Stimulated activated naive CD8-positive, alpha-beta T cell treated with anti-CD3 and anti-CD28 coated beads, Interleukin-15, amount 100 ng/mL, for 72 hours (primary cell): ENCODE measurements at regions not wholly inside any gene's neighbourhood (a gene's known extent, or its start where the extent isn't known, plus 50 kb on each side); places are given as distances from the start of the nearest gene placed in this dataset.
"Not testable (repeated sequence)": the region's sequence is repeated elsewhere in the genome, so short reads cannot be mapped to it uniquely, and the experiment has no call there.

ENCODE experiments used
- ATAC-seq: fragments of 150-1000 bp; cut with Tn5 transposase; 2 replicates; pipeline ENCODE4 v1.10.0; 2021; ENCODE audit warnings: mild to moderate bottlenecking, moderate library complexity
- DNase-seq, 2 donors: peaks; one replicate each; pipeline ENCODE4 v3.0.0; 2021 to 2022
- H3K27ac Mint-ChIP-seq, 2 donors: one replicate each; pipeline ENCODE4 v1.8.0; 2022; ENCODE audit warnings: mild to moderate bottlenecking in 2 of 2, mixed read lengths in 2 of 2, moderate library complexity in 2 of 2
- H3K27me3 Mint-ChIP-seq: one replicate; pipeline ENCODE4 v1.8.0; 2022; ENCODE audit warnings: mixed read lengths
- H3K4me1 Mint-ChIP-seq: one replicate; pipeline ENCODE4 v1.8.0; 2022; ENCODE audit warnings: mild to moderate bottlenecking, mixed read lengths
- H3K4me3 Mint-ChIP-seq, 2 donors: one replicate each; pipeline ENCODE4 v1.8.0; 2022; ENCODE audit warnings: mild to moderate bottlenecking in 2 of 2, mixed read lengths in 2 of 2, moderate library complexity in 1 of 2
- H3K9me3 Mint-ChIP-seq, 2 donors: one replicate each; pipeline ENCODE4 v1.8.0; 2022; ENCODE audit warnings: mixed read lengths in 2 of 2

DNA sequence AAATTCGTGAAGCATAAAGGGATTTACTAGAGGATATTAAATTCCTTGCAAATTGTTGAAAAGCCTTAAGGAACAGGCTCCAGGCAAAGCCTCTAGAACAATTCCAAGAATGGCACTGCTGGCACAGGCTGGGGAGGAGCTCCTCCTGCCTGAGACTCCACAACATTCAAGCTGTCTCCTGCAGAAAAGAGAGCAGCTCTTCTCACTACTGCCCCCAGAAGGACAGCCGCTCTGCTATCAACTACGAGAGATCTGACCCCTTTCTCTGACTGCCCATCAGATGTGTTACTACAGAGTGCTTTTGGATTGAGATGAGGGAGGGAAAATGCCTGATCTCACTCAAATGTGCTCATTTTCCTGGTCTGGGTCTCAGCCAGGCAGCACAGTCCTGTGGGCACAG, 269.9 kb downstream of the RPIA start:
- not testable (repeated sequence) for DNase-seq, H3K9me3 Mint-ChIP-seq, ATAC-seq, H3K27ac Mint-ChIP-seq, H3K4me3 Mint-ChIP-seq, H3K4me1 Mint-ChIP-seq
- H3K27me3 Mint-ChIP-seq: peaks cover 20% of the 10 kb centered on the region

- Mint-ChIP-seq H3K4me1 (no peaks in the 10 kb centered on the region), H3K4me3 (no peak overlapping the region), H3K9me3 (no peaks in the 10 kb centered on the region), H3K27ac (no peak overlapping the region), H3K27me3 (peaks cover 11% of the 10 kb centered on the region)
- ATAC-seq (no peak), DNase-seq (no peak)
Measured at GRCh38 chr2:88967844-88968243, 276.4 kb downstream of the RPIA start.

DNA sequence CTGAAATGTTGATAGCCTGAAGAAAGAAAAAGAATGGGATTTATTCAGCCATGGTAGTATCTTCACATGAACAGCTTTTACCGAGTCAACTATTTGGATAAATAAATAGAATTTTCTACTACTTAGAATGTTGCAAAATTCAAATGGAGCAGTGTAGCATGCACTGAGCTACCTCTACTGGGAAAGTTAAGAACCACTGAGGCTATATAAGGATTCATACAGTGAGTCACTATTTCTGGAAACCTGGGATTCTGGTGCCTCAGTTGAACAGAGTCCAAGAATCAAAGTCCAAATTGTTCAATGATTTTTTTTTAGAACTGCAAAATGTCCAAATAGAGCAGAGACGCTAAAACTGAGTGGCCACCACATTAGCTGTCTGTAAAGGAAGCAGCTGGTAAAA, 286.5 kb downstream of the RPIA start:
- H3K4me1 Mint-ChIP-seq, H3K4me3 Mint-ChIP-seq, H3K9me3 Mint-ChIP-seq, DNase-seq, H3K27ac Mint-ChIP-seq, H3K27me3 Mint-ChIP-seq, ATAC-seq: not testable (repeated sequence)

GRCh38 chr2:88978446-88978845, 287.0 kb downstream of the RPIA start:
- not testable (repeated sequence) for DNase-seq, H3K9me3 Mint-ChIP-seq, H3K4me3 Mint-ChIP-seq, ATAC-seq, H3K27me3 Mint-ChIP-seq, H3K4me1 Mint-ChIP-seq
- H3K27ac Mint-ChIP-seq: peak overlapping the region in 1 of 2 donors; percentile 12

GRCh38 chr2:88984079-88984478, 292.6 kb downstream of the RPIA start:
- not testable (repeated sequence) for H3K4me3 Mint-ChIP-seq, H3K27ac Mint-ChIP-seq, DNase-seq, ATAC-seq, H3K9me3 Mint-ChIP-seq, H3K4me1 Mint-ChIP-seq, H3K27me3 Mint-ChIP-seq

DNA sequence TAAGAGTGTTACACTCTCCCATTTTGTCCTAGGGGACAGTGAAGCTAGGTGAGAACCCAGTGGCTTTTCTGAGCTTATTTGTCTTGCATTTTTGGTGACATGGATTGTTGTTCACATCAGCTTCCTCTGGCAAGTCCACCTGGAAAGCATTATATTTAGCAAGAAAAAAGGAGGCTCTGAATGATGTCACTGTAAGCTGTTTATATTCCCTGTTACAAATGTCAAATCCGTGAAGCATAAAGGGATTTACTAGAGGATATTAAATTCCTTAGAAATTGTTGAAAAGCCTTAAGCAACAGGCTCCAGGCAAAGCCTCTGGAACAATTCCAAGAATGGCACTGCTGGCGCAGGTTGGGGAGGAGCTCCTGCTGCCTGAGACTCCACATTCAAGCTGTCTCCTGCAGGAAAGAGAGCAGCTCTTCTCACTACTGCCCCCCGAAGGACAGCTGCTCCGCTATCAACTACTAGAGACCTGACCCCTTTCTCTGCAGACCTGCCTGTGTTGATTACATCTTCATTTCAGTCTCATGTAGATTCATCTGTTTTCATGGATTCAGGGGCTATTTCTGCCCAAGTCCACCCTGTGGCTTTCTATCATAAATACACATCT, 295.4 kb downstream of the RPIA start:
- not testable (repeated sequence) for H3K27ac Mint-ChIP-seq, H3K4me3 Mint-ChIP-seq, H3K4me1 Mint-ChIP-seq, H3K27me3 Mint-ChIP-seq, ATAC-seq, DNase-seq, H3K9me3 Mint-ChIP-seq

- H3K27me3 Mint-ChIP-seq, H3K9me3 Mint-ChIP-seq, H3K4me1 Mint-ChIP-seq, H3K4me3 Mint-ChIP-seq, DNase-seq, ATAC-seq, H3K27ac Mint-ChIP-seq: not testable (repeated sequence)
Measured at GRCh38 chr2:88988617-88989016, 297.1 kb downstream of the RPIA start.

DNA sequence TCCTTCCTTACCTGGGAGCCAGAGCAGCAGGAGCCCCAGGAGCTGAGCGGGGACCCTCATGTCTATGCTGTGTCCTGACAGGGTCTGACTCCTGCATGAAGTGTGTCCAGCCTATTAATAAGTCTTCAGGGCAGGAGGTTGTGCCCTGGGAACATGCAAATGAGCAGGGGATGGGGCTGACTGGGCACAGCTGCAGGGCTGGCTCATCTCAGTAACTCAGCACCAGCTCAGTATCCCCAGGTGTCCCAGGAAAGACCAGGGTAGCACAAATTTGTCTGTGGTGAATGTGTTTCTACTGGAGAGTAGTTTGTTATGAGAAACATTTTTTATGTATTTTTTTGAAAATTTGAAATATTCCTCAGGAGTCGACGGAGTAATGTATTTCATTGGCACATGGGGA, 301.3 kb downstream of the RPIA start:
- not testable (repeated sequence) for H3K27me3 Mint-ChIP-seq, H3K4me1 Mint-ChIP-seq, DNase-seq, H3K27ac Mint-ChIP-seq, H3K4me3 Mint-ChIP-seq, ATAC-seq, H3K9me3 Mint-ChIP-seq

GRCh38 chr2:88994856-88995255, 303.4 kb downstream of the RPIA start:
- H3K27ac Mint-ChIP-seq, ATAC-seq, H3K4me3 Mint-ChIP-seq, H3K27me3 Mint-ChIP-seq, DNase-seq, H3K9me3 Mint-ChIP-seq, H3K4me1 Mint-ChIP-seq: not testable (repeated sequence)

- H3K4me1 Mint-ChIP-seq, DNase-seq, H3K4me3 Mint-ChIP-seq, H3K27me3 Mint-ChIP-seq, H3K27ac Mint-ChIP-seq, H3K9me3 Mint-ChIP-seq, ATAC-seq: not testable (repeated sequence)
Measured at GRCh38 chr2:88996588-88996987, 305.1 kb downstream of the RPIA start.

DNA sequence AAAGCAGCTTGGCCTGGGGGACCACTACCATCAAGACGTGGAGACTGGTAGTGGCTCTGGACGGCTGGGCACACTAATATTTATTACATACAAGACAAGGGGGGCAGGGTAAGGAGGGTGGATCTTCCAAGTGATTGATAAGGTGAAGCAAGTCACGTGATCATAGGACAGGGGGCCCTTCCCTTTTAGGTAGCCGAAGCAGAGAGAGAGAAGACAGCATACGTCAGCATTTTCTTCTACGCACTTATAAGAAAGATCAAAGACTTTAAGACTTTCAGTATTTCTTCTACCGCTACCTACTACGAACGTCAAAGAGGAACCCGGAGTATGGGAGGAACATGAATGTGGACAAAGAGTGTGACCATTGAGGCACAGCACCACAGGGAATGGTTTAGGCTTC, 307.9 kb downstream of the RPIA start:
- H3K27me3 Mint-ChIP-seq: no peaks in the 10 kb centered on the region
- ATAC-seq (no peak), DNase-seq (no peak)
- H3K27ac Mint-ChIP-seq: no peak overlapping the region
- H3K9me3 Mint-ChIP-seq: no peaks in the 10 kb centered on the region
- H3K4me3 Mint-ChIP-seq: no peak overlapping the region
- no peaks in the 10 kb centered on the region for H3K4me1 Mint-ChIP-seq

DNA sequence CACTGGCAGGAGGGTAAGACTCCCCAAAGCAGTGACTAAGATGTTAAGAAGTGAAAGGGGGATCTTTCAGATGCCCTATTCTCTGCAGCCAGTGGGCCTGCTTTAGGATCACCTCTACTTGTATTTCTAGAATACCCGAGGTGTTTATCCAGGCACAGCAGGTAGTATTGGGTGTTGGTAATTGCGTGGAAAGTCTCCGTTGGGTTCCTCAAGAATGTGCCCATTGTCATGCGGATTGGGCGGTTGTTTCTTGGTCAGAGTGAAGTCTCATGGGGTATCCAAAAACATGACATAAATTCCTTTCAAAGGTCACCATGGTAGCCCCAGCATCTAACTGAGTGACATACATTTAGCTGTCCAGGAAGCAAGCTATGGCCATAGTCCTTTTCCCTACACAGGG, 308.8 kb downstream of the RPIA start:
- no peaks in the 10 kb centered on the region for H3K27me3 Mint-ChIP-seq
- no peaks in the 10 kb centered on the region for H3K4me1 Mint-ChIP-seq
- H3K9me3 Mint-ChIP-seq: no peaks in the 10 kb centered on the region
- no peak overlapping the region for H3K4me3 Mint-ChIP-seq
- DNase-seq (no peak), ATAC-seq (no peak)
- no peak overlapping the region for H3K27ac Mint-ChIP-seq

DNA sequence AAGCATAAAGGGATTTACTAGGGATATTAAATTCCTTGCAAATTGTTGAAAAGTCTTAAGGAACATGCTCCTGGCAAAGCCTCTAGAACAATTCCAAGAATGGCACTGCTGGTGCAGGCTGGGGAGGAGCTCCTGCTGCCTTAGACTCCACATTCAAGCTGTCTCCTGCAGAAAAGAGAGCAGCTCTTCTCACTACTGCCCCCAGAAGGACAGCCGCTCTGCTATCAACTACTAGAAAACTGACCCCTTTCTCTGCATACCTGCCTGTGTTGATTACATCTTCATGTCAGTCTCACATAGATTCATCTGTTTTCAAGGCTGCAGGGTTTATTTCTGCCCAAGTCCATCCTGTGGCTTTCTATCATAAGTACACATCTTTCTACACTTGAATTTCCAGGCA, 312.8 kb downstream of the RPIA start:
- not testable (repeated sequence) for H3K27me3 Mint-ChIP-seq, H3K4me3 Mint-ChIP-seq, DNase-seq, ATAC-seq, H3K4me1 Mint-ChIP-seq, H3K9me3 Mint-ChIP-seq
- peak overlapping the region in 1 of 2 donors; percentile 40 for H3K27ac Mint-ChIP-seq

- H3K4me1 Mint-ChIP-seq, ATAC-seq, H3K4me3 Mint-ChIP-seq, H3K9me3 Mint-ChIP-seq, H3K27me3 Mint-ChIP-seq, DNase-seq, H3K27ac Mint-ChIP-seq: not testable (repeated sequence)
Measured at GRCh38 chr2:89020566-89020965, 329.1 kb downstream of the RPIA start.

DNA sequence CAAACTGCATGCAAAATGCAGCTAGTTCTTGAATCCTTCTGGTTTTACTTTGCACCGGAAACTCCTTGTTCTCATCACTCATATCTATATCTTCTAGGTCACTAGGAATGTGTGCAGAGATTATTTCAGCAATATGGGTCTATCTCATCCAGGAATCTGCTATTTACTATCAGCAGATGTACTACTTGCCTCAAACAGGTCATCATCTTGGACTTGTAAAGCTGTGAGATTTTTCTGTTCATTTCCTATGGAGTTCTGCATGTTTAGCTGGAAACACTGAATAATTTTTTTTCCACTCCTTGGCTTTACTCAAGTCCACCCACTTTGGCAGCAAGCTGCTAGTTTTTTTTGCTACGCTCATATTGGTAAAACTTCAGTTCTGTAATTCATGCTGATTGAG, 334.8 kb downstream of the RPIA start:
- not testable (repeated sequence) for H3K27ac Mint-ChIP-seq, H3K4me1 Mint-ChIP-seq, H3K27me3 Mint-ChIP-seq, H3K9me3 Mint-ChIP-seq, ATAC-seq, H3K4me3 Mint-ChIP-seq, DNase-seq

DNA sequence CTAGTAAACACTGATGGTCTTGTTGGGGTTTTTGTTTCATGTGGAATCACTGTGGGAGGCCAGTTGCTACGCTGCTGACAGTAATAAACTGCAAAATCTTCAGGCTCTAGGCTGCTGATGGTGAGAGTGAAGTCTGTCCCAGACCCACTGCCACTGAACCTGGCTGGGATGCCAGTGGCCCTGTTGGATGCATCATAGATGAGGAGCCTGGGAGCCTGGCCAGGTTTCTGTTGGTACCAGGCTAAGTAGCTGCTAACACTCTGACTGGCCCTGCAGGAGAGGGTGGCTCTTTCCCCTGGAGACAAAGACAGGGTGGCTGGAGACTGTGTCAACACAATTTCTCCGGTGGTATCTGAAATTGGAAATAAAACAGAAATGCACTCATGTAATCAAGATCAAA, 335.6 kb downstream of the RPIA start:
- not testable (repeated sequence) for H3K27me3 Mint-ChIP-seq, ATAC-seq, H3K4me3 Mint-ChIP-seq, H3K4me1 Mint-ChIP-seq, H3K27ac Mint-ChIP-seq, H3K9me3 Mint-ChIP-seq, DNase-seq

DNA sequence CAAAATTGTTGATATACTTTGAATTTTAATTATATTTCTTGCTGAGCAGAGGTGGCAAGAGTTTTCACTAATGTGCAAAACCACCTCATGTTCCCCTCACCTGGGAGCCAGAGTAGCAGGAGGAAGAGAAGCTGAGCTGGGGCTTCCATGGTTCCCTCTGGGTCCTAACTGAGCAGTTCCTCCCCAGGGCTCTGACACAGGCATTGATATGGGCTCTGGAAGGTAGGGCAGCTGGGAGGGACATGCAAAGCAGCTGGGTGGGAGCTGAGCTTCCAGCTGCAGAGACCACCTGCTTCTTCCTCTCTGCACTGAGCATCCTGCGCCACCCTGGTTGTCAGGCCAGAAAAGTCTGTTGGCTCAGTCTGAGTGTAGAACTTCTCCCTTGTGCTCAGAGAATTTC, 336.1 kb downstream of the RPIA start:
- H3K4me3 Mint-ChIP-seq, H3K27me3 Mint-ChIP-seq, DNase-seq, H3K9me3 Mint-ChIP-seq, H3K27ac Mint-ChIP-seq, ATAC-seq, H3K4me1 Mint-ChIP-seq: not testable (repeated sequence)
